ENCODE measurements at regions not wholly inside any gene's neighbourhood (a gene's known extent, or its start where the extent isn't known, plus 50 kb on each side); places are given as distances from the start of the nearest gene placed in this dataset.

- TF ChIP-seq CTCF (IDR thresholded peaks at IDR 0.05), result no peak
- no peak for TF ChIP-seq POLR2A (IDR thresholded peaks at IDR 0.05)
These were observed 66.2 kb downstream of the DRD1 start for GRCh38 chr5:175377816-175378215.

Data from lower leg skin (tissue), 3 donors.